ENCODE measurements at regions not wholly inside any gene's neighbourhood (a gene's known extent, or its start where the extent isn't known, plus 50 kb on each side); places are given as distances from the start of the nearest gene placed in this dataset.

DNA sequence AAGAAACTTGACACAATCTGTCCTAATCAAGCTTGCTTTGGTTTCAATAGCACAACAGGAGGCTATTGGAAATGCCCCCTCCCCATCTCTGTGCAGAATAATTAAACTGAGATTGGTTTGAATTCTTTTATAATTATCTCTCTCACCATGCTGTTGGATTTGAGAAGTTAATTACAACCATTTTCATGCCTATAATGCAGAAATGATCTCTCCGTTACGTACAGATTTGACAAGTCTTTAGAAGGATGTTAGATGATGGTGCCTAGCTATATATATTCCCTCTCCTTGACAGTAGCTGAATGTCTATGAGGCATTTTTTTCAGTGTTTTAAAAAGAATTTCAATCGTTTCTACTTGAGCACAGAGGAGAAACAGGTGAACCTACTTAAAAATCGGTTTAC lies 488.4 kb upstream of the TECRL start:
- TF ChIP-seq POLR2A (IDR thresholded peaks at IDR 0.05) (no peak), CTCF (IDR thresholded peaks at IDR 0.05) (no peak), POLR2AphosphoS5 (IDR thresholded peaks at IDR 0.05; ENCODE audit: insufficient read depth in 1 of 2, low read depth in 1 of 2) (no peak)
- intact Hi-C loops (cut with DNase I) = no loop called here

GRCh38 chr4:64895031-64895430 lies 485.8 kb upstream of the TECRL start:
- DNase-seq (ENCODE audit: extremely low spot score in 2 of 2) = no peak
- intact Hi-C loops (cut with DNase I) = no loop called here
- TF ChIP-seq POLR2AphosphoS5 (IDR thresholded peaks at IDR 0.05; ENCODE audit: insufficient read depth in 1 of 2, low read depth in 1 of 2) = no peak
- TF ChIP-seq POLR2A (IDR thresholded peaks at IDR 0.05) = no peak
- no peak for TF ChIP-seq CTCF (IDR thresholded peaks at IDR 0.05)
- no peaks in the 10 kb centered on the region for H3K9me3 ChIP-seq
- H3K36me3 ChIP-seq = no peaks in the 10 kb centered on the region
- no peak overlapping the region for H3K4me3 ChIP-seq
- no peak overlapping the region for H3K27ac ChIP-seq
- no peaks in the 10 kb centered on the region for H3K27me3 ChIP-seq
- no peaks in the 10 kb centered on the region for H3K4me1 ChIP-seq

More for the DNA sequence above, 488.4 kb upstream of the TECRL start:
- Histone ChIP-seq H3K36me3 (no peaks in the 10 kb centered on the region), H3K4me3 (no peak overlapping the region), H3K27ac (no peak overlapping the region), H3K4me1 (no peaks in the 10 kb centered on the region), H3K9me3 (no peaks in the 10 kb centered on the region), H3K27me3 (no peaks in the 10 kb centered on the region)
- DNase-seq (ENCODE audit: extremely low spot score in 2 of 2) = no peak

GRCh38 chr4:64893205-64893604 lies 484.0 kb upstream of the TECRL start:
- DNase-seq (ENCODE audit: extremely low spot score in 2 of 2) = no peak
- H3K4me1 ChIP-seq = no peaks in the 10 kb centered on the region
- TF ChIP-seq POLR2A (IDR thresholded peaks at IDR 0.05) = no peak
- no peak for TF ChIP-seq CTCF (IDR thresholded peaks at IDR 0.05)
- no peak for TF ChIP-seq POLR2AphosphoS5 (IDR thresholded peaks at IDR 0.05; ENCODE audit: insufficient read depth in 1 of 2, low read depth in 1 of 2)
- H3K4me3 ChIP-seq = no peak overlapping the region
- H3K9me3 ChIP-seq = no peaks in the 10 kb centered on the region
- H3K27ac ChIP-seq = no peak overlapping the region
- intact Hi-C loops (cut with DNase I) = no loop called here
- no peaks in the 10 kb centered on the region for H3K36me3 ChIP-seq
- H3K27me3 ChIP-seq = no peaks in the 10 kb centered on the region

- Histone ChIP-seq H3K4me1 (no peaks in the 10 kb centered on the region), H3K36me3 (no peaks in the 10 kb centered on the region), H3K9me3 (no peaks in the 10 kb centered on the region), H3K4me3 (no peak overlapping the region), H3K27ac (no peak overlapping the region), H3K27me3 (no peaks in the 10 kb centered on the region)
- no peak for TF ChIP-seq POLR2AphosphoS5 (IDR thresholded peaks at IDR 0.05; ENCODE audit: insufficient read depth in 1 of 2, low read depth in 1 of 2)
- TF ChIP-seq CTCF (IDR thresholded peaks at IDR 0.05) = no peak
- TF ChIP-seq POLR2A (IDR thresholded peaks at IDR 0.05) = no peak
- no peak for DNase-seq (ENCODE audit: extremely low spot score in 2 of 2)
- intact Hi-C loops (cut with DNase I) = no loop called here
Observed at GRCh38 chr4:64889906-64890610, 480.8 kb upstream of the TECRL start.

- no peak for DNase-seq (ENCODE audit: extremely low spot score in 2 of 2)
- H3K27me3 ChIP-seq = no peaks in the 10 kb centered on the region
- no peak overlapping the region for H3K4me3 ChIP-seq
- TF ChIP-seq CTCF (IDR thresholded peaks at IDR 0.05) (no peak), POLR2AphosphoS5 (IDR thresholded peaks at IDR 0.05; ENCODE audit: insufficient read depth in 1 of 2, low read depth in 1 of 2) (no peak), POLR2A (IDR thresholded peaks at IDR 0.05) (no peak)
- no peaks in the 10 kb centered on the region for H3K9me3 ChIP-seq
- H3K4me1 ChIP-seq = no peaks in the 10 kb centered on the region
- H3K27ac ChIP-seq = no peak overlapping the region
- intact Hi-C loops (cut with DNase I) = no loop called here
- H3K36me3 ChIP-seq = no peaks in the 10 kb centered on the region
Observed at GRCh38 chr4:64883087-64883807, 474.0 kb upstream of the TECRL start.

All from vagina (tissue), 2 donors.